C4-2B (cell line): ENCODE measurements at regions not wholly inside any gene's neighbourhood (a gene's known extent, or its start where the extent isn't known, plus 50 kb on each side); places are given as distances from the start of the nearest gene placed in this dataset.

Experiments used
- ZFX ChIP-seq: fragments of 450-650 bp; IDR thresholded peaks from 2 replicates; pipeline ENCODE4 v1.6.1; 2017
- TF ChIP-seq, protein P1 (sequence below): fragments of 450-650 bp; conservative IDR thresholded peaks from 2 replicates; pipeline ENCODE4 v1.5.1; 2017; ENCODE audit warnings: mild to moderate bottlenecking

GRCh38 chr9:99606957-99607356 is 214.7 kb upstream of the NR4A3 start:
- TF ChIP-seq, protein P1, sequence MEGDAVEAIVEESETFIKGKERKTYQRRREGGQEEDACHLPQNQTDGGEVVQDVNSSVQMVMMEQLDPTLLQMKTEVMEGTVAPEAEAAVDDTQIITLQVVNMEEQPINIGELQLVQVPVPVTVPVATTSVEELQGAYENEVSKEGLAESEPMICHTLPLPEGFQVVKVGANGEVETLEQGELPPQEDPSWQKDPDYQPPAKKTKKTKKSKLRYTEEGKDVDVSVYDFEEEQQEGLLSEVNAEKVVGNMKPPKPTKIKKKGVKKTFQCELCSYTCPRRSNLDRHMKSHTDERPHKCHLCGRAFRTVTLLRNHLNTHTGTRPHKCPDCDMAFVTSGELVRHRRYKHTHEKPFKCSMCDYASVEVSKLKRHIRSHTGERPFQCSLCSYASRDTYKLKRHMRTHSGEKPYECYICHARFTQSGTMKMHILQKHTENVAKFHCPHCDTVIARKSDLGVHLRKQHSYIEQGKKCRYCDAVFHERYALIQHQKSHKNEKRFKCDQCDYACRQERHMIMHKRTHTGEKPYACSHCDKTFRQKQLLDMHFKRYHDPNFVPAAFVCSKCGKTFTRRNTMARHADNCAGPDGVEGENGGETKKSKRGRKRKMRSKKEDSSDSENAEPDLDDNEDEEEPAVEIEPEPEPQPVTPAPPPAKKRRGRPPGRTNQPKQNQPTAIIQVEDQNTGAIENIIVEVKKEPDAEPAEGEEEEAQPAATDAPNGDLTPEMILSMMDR: no peak
- no peak for TF ChIP-seq ZFX
